HG02943 (cell line): ENCODE measurements at regions not wholly inside any gene's neighbourhood (a gene's known extent, or its start where the extent isn't known, plus 50 kb on each side); places are given as distances from the start of the nearest gene placed in this dataset.
"Not testable (repeated sequence)": the region's sequence is repeated elsewhere in the genome, so short reads cannot be mapped to it uniquely, and the experiment has no call there.

Experiments used
- ATAC-seq: cut with Tn5 transposase; IDR thresholded peaks from one replicate; pipeline ENCODE4 v1.9.1; 2021; ENCODE audit warnings: mild to moderate bottlenecking, low read depth, moderate library complexity; ENCODE audit not compliant: unreplicated experiment

DNA sequence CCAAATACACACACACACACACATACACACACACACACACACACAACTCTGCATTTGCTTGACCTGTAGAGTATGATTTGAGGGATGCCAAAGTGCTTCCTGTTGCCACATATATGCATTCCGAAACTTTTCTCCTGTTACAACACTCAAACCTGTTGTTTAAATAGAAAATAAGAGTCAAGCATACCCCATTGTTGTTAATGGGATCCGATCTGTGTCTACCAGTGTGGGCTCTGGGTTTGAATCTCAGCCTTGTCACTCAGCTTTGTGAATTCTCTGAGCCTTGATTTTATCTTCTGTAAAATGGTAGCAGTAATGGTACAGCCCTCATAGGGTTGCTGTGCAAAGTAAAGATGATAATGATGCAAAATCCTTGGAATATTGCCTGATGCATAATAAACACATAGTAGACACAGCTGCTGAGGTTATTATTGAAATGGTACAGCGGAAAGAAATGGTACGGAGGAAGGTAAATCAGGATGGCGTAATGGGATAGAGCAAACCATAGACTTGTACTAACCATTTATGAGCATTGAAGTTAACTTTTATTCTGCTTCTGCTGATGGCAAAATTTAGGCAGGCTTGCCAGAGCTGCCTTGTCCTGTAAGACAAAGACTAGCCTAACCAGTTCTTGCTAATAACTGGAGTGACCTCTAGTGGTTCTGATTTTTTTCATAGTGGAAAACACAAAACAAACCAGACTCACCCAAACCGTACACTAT is 113.5 kb upstream of the PHACTR1 start:
- no peak for ATAC-seq

DNA sequence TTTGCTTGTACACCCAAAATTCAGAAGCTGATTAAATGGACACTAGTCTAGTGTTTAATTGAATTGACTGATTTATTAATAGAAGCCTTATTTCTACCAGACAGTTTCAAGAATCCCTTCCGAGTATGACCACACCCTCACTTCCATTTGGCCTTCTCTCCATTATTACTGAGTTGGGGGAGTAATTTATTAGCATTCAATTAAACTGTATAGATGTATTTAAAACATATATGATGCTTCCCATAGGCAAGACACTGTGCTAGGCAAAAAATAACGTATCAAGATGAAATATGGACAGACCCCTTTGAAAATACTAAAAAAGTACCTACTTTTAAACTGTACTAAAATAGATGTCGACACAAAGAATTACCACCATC is 112.9 kb upstream of the PHACTR1 start:
- no peak for ATAC-seq

DNA sequence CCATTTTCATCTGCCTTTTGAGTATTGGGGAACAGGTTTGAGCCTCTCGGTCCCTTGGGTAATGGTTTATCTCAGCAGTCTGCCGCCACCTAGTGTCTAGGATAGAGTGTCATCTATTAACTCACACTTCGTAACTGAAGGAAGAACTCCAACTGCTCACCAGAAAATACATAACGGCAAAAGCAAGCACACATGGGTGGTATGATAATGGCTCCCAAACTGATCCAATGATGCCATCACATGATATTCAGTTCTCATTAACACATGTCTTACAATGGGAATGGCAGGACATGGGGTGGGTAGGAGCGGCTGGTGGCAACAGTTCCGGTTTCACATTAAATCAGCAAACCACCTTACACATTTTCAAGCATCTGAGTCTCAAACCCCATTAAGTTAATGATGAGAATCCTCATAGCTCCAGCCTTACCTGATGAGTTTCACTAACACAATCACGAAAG is 110.7 kb upstream of the PHACTR1 start:
- ATAC-seq, result no peak

GRCh38 chr6:12606616-12607015 is 110.0 kb upstream of the PHACTR1 start:
- ATAC-seq, result no peak

- peak; percentile 43 for ATAC-seq
These were observed 108.3 kb upstream of the PHACTR1 start for GRCh38 chr6:12608016-12608860.

GRCh38 chr6:12608874-12609273 is 107.7 kb upstream of the PHACTR1 start:
- ATAC-seq, result peak; percentile 20

DNA sequence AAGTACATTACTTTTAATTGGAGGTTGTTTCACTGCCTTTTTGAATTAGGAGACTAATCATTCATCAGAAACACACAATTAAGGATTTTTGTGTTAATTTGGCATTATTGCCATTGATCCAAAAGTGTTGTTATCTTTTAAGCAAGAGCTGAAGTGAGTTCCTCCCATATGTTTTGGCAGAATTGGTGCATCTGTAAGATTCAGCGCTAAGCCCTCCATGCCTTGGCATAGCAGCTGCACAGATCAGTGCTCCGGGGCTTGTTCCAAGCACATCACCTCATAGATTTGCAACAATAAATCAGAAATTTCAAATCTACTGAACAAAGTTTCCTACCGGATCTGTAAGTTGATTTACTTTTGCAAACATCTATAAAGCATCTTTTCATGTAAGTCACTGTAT is 106.8 kb upstream of the PHACTR1 start:
- no peak for ATAC-seq

- no peak for ATAC-seq
These were observed 105.7 kb upstream of the PHACTR1 start for GRCh38 chr6:12610862-12611261.

DNA sequence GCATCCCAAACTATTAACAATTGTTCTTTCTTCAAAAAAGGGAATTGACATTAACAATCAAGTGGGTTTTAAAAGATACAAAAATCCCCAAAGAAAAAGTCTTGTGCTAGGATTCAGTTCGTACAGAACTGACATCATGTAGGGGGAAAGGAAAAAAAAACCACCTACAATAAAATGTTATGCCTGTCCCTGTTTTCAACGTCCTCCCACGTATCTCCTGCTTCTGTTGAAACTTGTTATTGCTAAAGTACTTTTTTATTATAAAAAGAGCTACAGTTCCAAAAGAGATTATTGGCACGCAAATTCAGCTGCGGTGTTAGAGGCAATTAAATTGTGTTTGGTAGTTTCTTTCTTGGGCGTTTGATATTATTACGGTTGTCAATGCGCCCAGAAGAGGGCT is 102.8 kb upstream of the PHACTR1 start:
- ATAC-seq, result no peak

DNA sequence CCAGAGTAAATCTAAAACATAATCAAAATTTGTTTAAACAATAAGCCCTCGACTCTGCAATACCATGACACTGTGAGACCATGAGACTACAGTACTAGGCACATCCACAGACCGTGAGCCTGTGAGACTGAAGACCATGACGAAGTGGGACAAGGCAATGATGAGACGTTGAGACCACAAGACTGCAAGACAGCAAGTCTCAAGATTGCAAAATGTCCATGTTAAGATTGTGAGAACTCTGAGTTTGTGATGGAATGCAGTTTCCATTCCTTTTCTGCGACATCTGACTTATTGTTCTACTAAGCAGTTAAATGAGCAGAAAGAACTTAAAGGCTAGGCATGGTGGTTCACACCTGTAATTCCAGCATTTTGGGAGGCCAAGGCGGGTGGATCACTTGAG is 102.1 kb upstream of the PHACTR1 start:
- ATAC-seq, result no peak

- ATAC-seq, result no peak
These were observed 98.3 kb upstream of the PHACTR1 start for GRCh38 chr6:12618296-12618695.

DNA sequence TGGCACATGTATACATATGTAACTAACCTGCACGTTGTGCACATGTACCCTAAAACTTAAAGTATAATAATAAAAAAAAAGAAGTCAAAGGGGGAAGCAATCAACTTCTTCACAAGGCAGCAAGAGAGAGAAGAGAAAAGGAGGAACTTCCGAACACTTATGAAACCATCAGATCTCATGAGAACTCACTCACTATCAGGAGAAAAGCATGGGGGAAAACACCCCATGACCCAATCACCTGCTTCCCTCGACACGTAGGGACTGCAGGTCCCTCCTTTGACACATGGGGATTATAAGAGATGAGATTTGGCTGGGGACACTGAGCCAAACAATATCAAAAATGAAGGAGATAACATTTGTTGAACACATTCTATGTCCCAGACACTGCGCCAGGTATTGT is 94.8 kb upstream of the PHACTR1 start:
- ATAC-seq, result no peak

GRCh38 chr6:12622566-12622965 is 94.0 kb upstream of the PHACTR1 start:
- no peak for ATAC-seq

DNA sequence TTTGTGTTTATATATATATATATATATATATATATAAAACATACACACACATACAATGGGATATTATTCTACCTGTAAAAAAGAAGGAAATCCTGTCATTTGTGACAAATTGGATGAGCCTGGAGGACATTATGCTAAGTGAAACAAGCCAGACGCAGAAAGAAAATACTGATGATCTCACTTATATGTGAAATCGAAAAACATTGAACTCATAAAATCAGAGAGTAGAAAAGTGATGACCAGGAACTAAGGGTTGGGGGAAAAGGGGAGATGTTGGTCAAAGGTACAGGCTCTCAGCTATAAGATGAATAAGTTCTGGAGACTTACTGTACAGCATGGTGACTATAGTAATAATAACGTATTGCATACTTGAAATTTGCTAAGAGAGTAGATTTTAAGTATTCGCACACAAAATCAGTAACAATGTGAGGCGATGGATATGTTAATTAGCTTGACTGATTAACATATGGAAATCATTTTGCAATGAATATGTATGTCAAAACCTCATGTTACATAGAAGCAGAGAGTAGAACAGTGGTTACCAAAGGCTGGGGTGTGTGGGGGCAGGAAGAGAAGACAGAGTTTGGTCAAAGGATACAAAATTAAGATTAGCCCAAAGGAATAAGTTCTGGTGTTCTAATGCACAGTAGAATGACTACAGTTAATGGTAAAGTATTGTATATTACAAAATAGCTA is 92.3 kb upstream of the PHACTR1 start:
- ATAC-seq, result no peak

- ATAC-seq, result no peak
These were observed 89.5 kb upstream of the PHACTR1 start for GRCh38 chr6:12627053-12627452.

GRCh38 chr6:12628327-12628726 is 88.2 kb upstream of the PHACTR1 start:
- ATAC-seq, result no peak

GRCh38 chr6:12633746-12634145 is 82.8 kb upstream of the PHACTR1 start:
- not testable (repeated sequence) for ATAC-seq

DNA sequence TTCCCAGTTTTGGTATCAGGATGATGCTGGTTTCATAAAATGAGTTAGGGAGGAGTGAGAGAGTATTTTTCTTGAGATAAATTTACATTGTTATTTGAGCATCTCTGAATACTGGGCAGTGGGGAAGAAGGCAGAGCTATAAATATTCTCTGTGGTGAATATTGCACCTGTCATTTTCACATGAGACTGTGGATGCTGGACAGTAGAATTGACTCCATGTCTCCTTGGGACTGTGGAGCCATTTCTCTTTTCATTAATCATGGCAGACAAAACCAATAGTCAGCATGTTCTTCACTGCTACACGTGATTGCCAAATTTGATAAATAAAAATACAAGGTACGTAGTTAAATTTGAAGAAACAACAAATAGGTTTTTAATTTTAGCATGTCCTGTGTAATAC is 81.2 kb upstream of the PHACTR1 start:
- no peak for ATAC-seq

- ATAC-seq, result no peak
These were observed 80.8 kb upstream of the PHACTR1 start for GRCh38 chr6:12635813-12636212.

- no peak for ATAC-seq
These were observed 80.2 kb upstream of the PHACTR1 start for GRCh38 chr6:12636336-12636735.

DNA sequence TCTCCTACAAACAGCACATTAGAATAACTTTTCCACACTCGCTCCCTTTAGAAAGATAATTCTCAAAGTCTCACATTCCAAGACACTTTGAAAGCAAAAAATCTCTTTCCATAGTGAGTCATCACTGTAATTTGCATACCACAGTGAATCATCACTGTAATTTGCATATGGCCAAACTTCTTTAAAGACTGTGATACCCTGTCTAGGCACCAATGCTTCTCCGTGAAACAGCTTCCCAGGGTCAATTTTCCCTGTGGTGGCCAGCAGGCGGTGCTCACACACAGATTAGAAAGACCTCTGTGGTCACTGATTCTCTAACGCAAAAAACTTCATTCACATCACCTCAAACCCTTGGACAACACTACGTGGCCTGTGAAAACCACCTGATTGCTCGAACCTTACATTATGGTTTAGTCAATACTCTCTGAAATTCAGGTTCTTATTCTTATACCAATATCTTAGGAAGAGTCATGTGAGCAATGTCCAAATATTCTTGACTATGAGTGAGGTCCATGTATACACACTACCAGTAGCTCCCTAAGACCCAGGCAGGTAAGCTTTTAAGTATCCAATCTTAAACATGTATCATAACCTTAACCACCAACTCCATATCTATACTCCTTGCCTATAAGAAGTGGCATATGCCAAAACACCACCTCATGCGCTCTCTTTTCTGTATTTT is 78.5 kb upstream of the PHACTR1 start:
- no peak for ATAC-seq
